Stimulated activated memory B cell treated with anti-CD40 and anti-IgM and Interleukin-4, amounts not matched to agents 10 μg/mL and 1 μg/mL and 100 μg/mL, for 72 hours (primary cell): ENCODE measurements at regions not wholly inside any gene's neighbourhood (a gene's known extent, or its start where the extent isn't known, plus 50 kb on each side); places are given as distances from the start of the nearest gene placed in this dataset.
A peak's percentile ranks its signal among the peaks of the same experiment; 100 is the strongest.

ENCODE experiments used
- ATAC-seq: fragments of 150-1000 bp; cut with Tn5 transposase; 2 replicates; pipeline ENCODE4 v1.10.0; 2021
- H3K27ac Mint-ChIP-seq: one replicate; pipeline ENCODE4 v1.8.0; 2022; ENCODE audit warnings: mild to moderate bottlenecking, mixed read lengths
- H3K27me3 Mint-ChIP-seq: one replicate; pipeline ENCODE4 v1.8.0; 2022; ENCODE audit warnings: mixed read lengths
- H3K36me3 Mint-ChIP-seq: one replicate; pipeline ENCODE4 v1.8.0; 2022; ENCODE audit warnings: mixed read lengths
- H3K4me1 Mint-ChIP-seq: one replicate; pipeline ENCODE4 v1.8.0; 2022; ENCODE audit warnings: mixed read lengths
- H3K4me3 Mint-ChIP-seq: one replicate; pipeline ENCODE4 v1.8.0; 2022; ENCODE audit warnings: mild to moderate bottlenecking, moderate library complexity, mixed read lengths
- H3K9me3 Mint-ChIP-seq: one replicate; pipeline ENCODE4 v1.8.0; 2022; ENCODE audit warnings: mixed read lengths

- H3K9me3 Mint-ChIP-seq: no peaks in the 10 kb centered on the region
- H3K36me3 Mint-ChIP-seq: no peaks in the 10 kb centered on the region
- H3K27me3 Mint-ChIP-seq: peaks cover 46% of the 10 kb centered on the region
- ATAC-seq: no peak
- H3K4me1 Mint-ChIP-seq: no peaks in the 10 kb centered on the region
- no peak overlapping the region for H3K27ac Mint-ChIP-seq
- no peak overlapping the region for H3K4me3 Mint-ChIP-seq
Measured at GRCh38 chr4:82047731-82048130, 326.1 kb downstream of the HNRNPD start.

GRCh38 chr4:82046796-82047195 is 327.0 kb downstream of the HNRNPD start:
- no peaks in the 10 kb centered on the region for H3K9me3 Mint-ChIP-seq
- H3K4me1 Mint-ChIP-seq: no peaks in the 10 kb centered on the region
- H3K27me3 Mint-ChIP-seq: peaks cover 55% of the 10 kb centered on the region
- ATAC-seq: no peak
- no peak overlapping the region for H3K4me3 Mint-ChIP-seq
- H3K27ac Mint-ChIP-seq: no peak overlapping the region
- H3K36me3 Mint-ChIP-seq: no peaks in the 10 kb centered on the region

- Mint-ChIP-seq H3K27me3 (peaks cover 61% of the 10 kb centered on the region), H3K27ac (no peak overlapping the region), H3K9me3 (no peaks in the 10 kb centered on the region), H3K4me3 (no peak overlapping the region), H3K36me3 (no peaks in the 10 kb centered on the region), H3K4me1 (no peaks in the 10 kb centered on the region)
- no peak for ATAC-seq
Measured at GRCh38 chr4:82045267-82045666, 328.5 kb downstream of the HNRNPD start.

- Mint-ChIP-seq H3K4me1 (no peaks in the 10 kb centered on the region), H3K36me3 (no peaks in the 10 kb centered on the region), H3K27me3 (peaks cover 62% of the 10 kb centered on the region), H3K9me3 (no peaks in the 10 kb centered on the region), H3K27ac (no peak overlapping the region), H3K4me3 (no peak overlapping the region)
- peak; percentile 49 for ATAC-seq
Measured at GRCh38 chr4:82044141-82044993, 329.4 kb downstream of the HNRNPD start.

GRCh38 chr4:82043809-82044137 is 330.0 kb downstream of the HNRNPD start:
- Mint-ChIP-seq H3K36me3 (no peaks in the 10 kb centered on the region), H3K9me3 (no peaks in the 10 kb centered on the region), H3K4me3 (peak overlapping the region; percentile 18), H3K27ac (no peak overlapping the region), H3K27me3 (peaks cover 68% of the 10 kb centered on the region), H3K4me1 (no peaks in the 10 kb centered on the region)
- ATAC-seq: no peak

GRCh38 chr4:82043081-82043808 is 330.5 kb downstream of the HNRNPD start:
- H3K27me3 Mint-ChIP-seq: peaks cover 73% of the 10 kb centered on the region
- no peak overlapping the region for H3K27ac Mint-ChIP-seq
- ATAC-seq: peak; percentile 25
- no peaks in the 10 kb centered on the region for H3K36me3 Mint-ChIP-seq
- no peaks in the 10 kb centered on the region for H3K4me1 Mint-ChIP-seq
- H3K4me3 Mint-ChIP-seq: peak overlapping the region; percentile 18
- no peaks in the 10 kb centered on the region for H3K9me3 Mint-ChIP-seq

GRCh38 chr4:82042042-82042441 is 331.7 kb downstream of the HNRNPD start:
- ATAC-seq: no peak
- Mint-ChIP-seq H3K36me3 (no peaks in the 10 kb centered on the region), H3K27me3 (peaks cover 65% of the 10 kb centered on the region), H3K27ac (no peak overlapping the region), H3K4me3 (no peak overlapping the region), H3K4me1 (no peaks in the 10 kb centered on the region), H3K9me3 (no peaks in the 10 kb centered on the region)

GRCh38 chr4:82038936-82039335 is 334.9 kb downstream of the HNRNPD start:
- H3K27me3 Mint-ChIP-seq: peaks cover 60% of the 10 kb centered on the region

GRCh38 chr4:82036181-82036580 is 337.6 kb downstream of the HNRNPD start:
- Mint-ChIP-seq H3K27ac (no peak overlapping the region), H3K36me3 (no peaks in the 10 kb centered on the region), H3K27me3 (peaks cover 51% of the 10 kb centered on the region), H3K4me3 (no peak overlapping the region), H3K4me1 (no peaks in the 10 kb centered on the region), H3K9me3 (no peaks in the 10 kb centered on the region)
- ATAC-seq: no peak

More at GRCh38 chr4:82038936-82039335, 334.9 kb downstream of the HNRNPD start:
- Mint-ChIP-seq H3K27ac (no peak overlapping the region), H3K4me3 (no peak overlapping the region), H3K9me3 (no peaks in the 10 kb centered on the region), H3K36me3 (no peaks in the 10 kb centered on the region), H3K4me1 (no peaks in the 10 kb centered on the region)
- ATAC-seq: no peak

GRCh38 chr4:82034878-82035277 is 338.9 kb downstream of the HNRNPD start:
- peaks cover 64% of the 10 kb centered on the region for H3K27me3 Mint-ChIP-seq
- no peak overlapping the region for H3K27ac Mint-ChIP-seq
- H3K4me3 Mint-ChIP-seq: no peak overlapping the region
- no peaks in the 10 kb centered on the region for H3K4me1 Mint-ChIP-seq
- H3K36me3 Mint-ChIP-seq: no peaks in the 10 kb centered on the region
- no peaks in the 10 kb centered on the region for H3K9me3 Mint-ChIP-seq
- no peak for ATAC-seq

- Mint-ChIP-seq H3K4me3 (no peak overlapping the region), H3K36me3 (no peaks in the 10 kb centered on the region), H3K27ac (no peak overlapping the region), H3K4me1 (no peaks in the 10 kb centered on the region), H3K9me3 (no peaks in the 10 kb centered on the region), H3K27me3 (peaks cover 64% of the 10 kb centered on the region)
- no peak for ATAC-seq
Measured at GRCh38 chr4:82033862-82034261, 339.9 kb downstream of the HNRNPD start.

- Mint-ChIP-seq H3K4me3 (no peak overlapping the region), H3K4me1 (no peaks in the 10 kb centered on the region), H3K36me3 (no peaks in the 10 kb centered on the region), H3K9me3 (no peaks in the 10 kb centered on the region), H3K27me3 (peaks cover 54% of the 10 kb centered on the region), H3K27ac (no peak overlapping the region)
- ATAC-seq: no peak
Measured at GRCh38 chr4:82031376-82031927, 342.3 kb downstream of the HNRNPD start.

- Mint-ChIP-seq H3K36me3 (no peaks in the 10 kb centered on the region), H3K9me3 (peaks cover 9% of the 10 kb centered on the region), H3K4me3 (no peak overlapping the region), H3K27me3 (peaks cover 26% of the 10 kb centered on the region), H3K4me1 (no peaks in the 10 kb centered on the region), H3K27ac (no peak overlapping the region)
- no peak for ATAC-seq
Measured at GRCh38 chr4:82017680-82018079, 356.1 kb downstream of the HNRNPD start.

GRCh38 chr4:82005158-82005557 is 368.6 kb downstream of the HNRNPD start:
- no peak for ATAC-seq
- peaks cover 44% of the 10 kb centered on the region for H3K27me3 Mint-ChIP-seq

GRCh38 chr4:81997313-81997712 is 376.5 kb downstream of the HNRNPD start:
- Mint-ChIP-seq H3K36me3 (no peaks in the 10 kb centered on the region), H3K27ac (no peak overlapping the region), H3K4me1 (no peaks in the 10 kb centered on the region), H3K9me3 (peaks cover 4% of the 10 kb centered on the region), H3K4me3 (no peak overlapping the region), H3K27me3 (no peaks in the 10 kb centered on the region)
- ATAC-seq: no peak

More at GRCh38 chr4:82005158-82005557, 368.6 kb downstream of the HNRNPD start:
- Mint-ChIP-seq H3K4me3 (no peak overlapping the region), H3K36me3 (no peaks in the 10 kb centered on the region), H3K4me1 (no peaks in the 10 kb centered on the region), H3K9me3 (peaks cover 13% of the 10 kb centered on the region), H3K27ac (no peak overlapping the region)

GRCh38 chr4:81990898-81991297 is 382.9 kb downstream of the HNRNPD start:
- Mint-ChIP-seq H3K36me3 (no peaks in the 10 kb centered on the region), H3K4me1 (no peaks in the 10 kb centered on the region), H3K27me3 (peaks cover 13% of the 10 kb centered on the region), H3K4me3 (no peak overlapping the region), H3K9me3 (no peaks in the 10 kb centered on the region), H3K27ac (no peak overlapping the region)
- ATAC-seq: no peak
